H9 (cell line): ENCODE measurements at regions not wholly inside any gene's neighbourhood (a gene's known extent, or its start where the extent isn't known, plus 50 kb on each side); places are given as distances from the start of the nearest gene placed in this dataset.

Source experiments
- DNase-seq: peaks from one replicate; pipeline ENCODE4 v3.0.0-alpha.2; 2017
- H2AFZ ChIP-seq: one replicate; pipeline ENCODE4 v1.6.1; 2013; ENCODE audit warnings: mild to moderate bottlenecking, low read length, control low read depth, moderate library complexity
- H2AK5ac ChIP-seq: 2 replicates; pipeline ENCODE4 v1.6.1; 2013; ENCODE audit warnings: low read length, control low read depth, mixed read lengths; ENCODE audit not compliant: insufficient read length
- H2BK120ac ChIP-seq: one replicate; pipeline ENCODE4 v1.6.1; 2013; ENCODE audit warnings: low read depth, mild to moderate bottlenecking, low read length, control low read depth, inconsistent platforms; ENCODE audit not compliant: poor library complexity, severe bottlenecking
- H2BK12ac ChIP-seq: 2 replicates; pipeline ENCODE4 v1.6.1; 2013; ENCODE audit warnings: low read length, control low read depth, mixed read lengths, low read depth; ENCODE audit not compliant: insufficient read length
- H2BK15ac ChIP-seq: 2 replicates; pipeline ENCODE4 v1.6.1; 2013; ENCODE audit warnings: low read depth, low read length, control low read depth
- H2BK20ac ChIP-seq: one replicate; pipeline ENCODE4 v1.6.1; 2013; ENCODE audit warnings: low read depth, mild to moderate bottlenecking, low read length, control low read depth, inconsistent platforms; ENCODE audit not compliant: poor library complexity, severe bottlenecking
- H2BK5ac ChIP-seq: 2 replicates; pipeline ENCODE4 v1.6.1; 2013; ENCODE audit warnings: low read length, control low read depth, mixed read lengths; ENCODE audit not compliant: insufficient read length
- H3K14ac ChIP-seq: 2 replicates; pipeline ENCODE4 v1.6.1; 2013; ENCODE audit warnings: low read length, control low read depth; ENCODE audit not compliant: insufficient read depth
- H3K18ac ChIP-seq: 2 replicates; pipeline ENCODE4 v1.6.1; 2013; ENCODE audit warnings: low read depth, mild to moderate bottlenecking, mixed read lengths, low read length, control low read depth; ENCODE audit not compliant: insufficient read length
- H3K23ac ChIP-seq: 2 replicates; pipeline ENCODE4 v1.6.1; 2013; ENCODE audit warnings: low read length, control low read depth, mixed read lengths, low read depth; ENCODE audit not compliant: insufficient read length
- H3K23me2 ChIP-seq: 2 replicates; pipeline ENCODE4 v1.6.1; 2013; ENCODE audit warnings: low read depth, mild to moderate bottlenecking, mixed read lengths, low read length, control low read depth; ENCODE audit not compliant: insufficient read length, poor library complexity, severe bottlenecking
- H3K27ac ChIP-seq: 2 replicates; pipeline ENCODE4 v1.5.1; 2013; ENCODE audit warnings: low read length, control low read depth, mixed read lengths, low read depth; ENCODE audit not compliant: insufficient read length
- H3K27me3 ChIP-seq: 2 replicates; pipeline ENCODE4 v1.6.1; 2013; ENCODE audit warnings: low read length, control low read depth, inconsistent platforms; ENCODE audit not compliant: insufficient read depth
- H3K4ac ChIP-seq: 2 replicates; pipeline ENCODE4 v1.6.1; 2013; ENCODE audit warnings: low read depth, mild to moderate bottlenecking, control low read depth, inconsistent platforms, low read length, moderate library complexity
- H3K4me1 ChIP-seq: 2 replicates; pipeline ENCODE4 v1.6.1; 2013; ENCODE audit warnings: low read length, control low read depth, inconsistent platforms; ENCODE audit not compliant: insufficient read depth
- H3K4me2 ChIP-seq: 2 replicates; pipeline ENCODE4 v1.6.1; 2013; ENCODE audit warnings: low read length, control low read depth, mixed read lengths; ENCODE audit not compliant: insufficient read length, insufficient read depth
- H3K56ac ChIP-seq: 2 replicates; pipeline ENCODE4 v1.6.1; 2013; ENCODE audit warnings: low read depth, mild to moderate bottlenecking, mixed read lengths, low read length, control low read depth; ENCODE audit not compliant: insufficient read length
- H3K79me1 ChIP-seq: 2 replicates; pipeline ENCODE4 v1.6.1; 2013; ENCODE audit warnings: low read depth, mild to moderate bottlenecking, moderate library complexity, low read length, control low read depth, inconsistent platforms; ENCODE audit not compliant: insufficient read depth, poor library complexity, severe bottlenecking
- H3K79me2 ChIP-seq: 2 replicates; pipeline ENCODE4 v1.6.1; 2013; ENCODE audit warnings: low read length, control low read depth, inconsistent platforms; ENCODE audit not compliant: insufficient read depth
- H3K9ac ChIP-seq: 2 replicates; pipeline ENCODE4 v1.6.1; 2013; ENCODE audit warnings: low read length, control low read depth, mixed read lengths; ENCODE audit not compliant: insufficient read length; ENCODE audit errors: extremely low read depth
- H3K9me3 ChIP-seq: one replicate; pipeline ENCODE4 v1.6.1; 2013; ENCODE audit warnings: low read depth, low read length, inconsistent platforms; ENCODE audit not compliant: control insufficient read depth
- H3T11ph ChIP-seq: one replicate; pipeline ENCODE4 v1.6.1; 2013; ENCODE audit warnings: mild to moderate bottlenecking, low read length, control low read depth, inconsistent platforms
- H4K20me1 ChIP-seq: one replicate; pipeline ENCODE4 v1.6.1; 2013; ENCODE audit not compliant: control insufficient read depth, insufficient read length, insufficient read depth
- H4K5ac ChIP-seq: 2 replicates; pipeline ENCODE4 v1.6.1; 2013; ENCODE audit warnings: low read depth, mild to moderate bottlenecking, mixed read lengths, low read length, control low read depth; ENCODE audit not compliant: insufficient read length
- H4K8ac ChIP-seq: replicated peaks from 2 replicates; pipeline ENCODE4 v1.6.1; 2013; ENCODE audit warnings: low read length, control low read depth, mixed read lengths, low read depth; ENCODE audit not compliant: insufficient read length
- H4K91ac ChIP-seq: 2 replicates; pipeline ENCODE4 v1.6.1; 2013; ENCODE audit warnings: low read depth, mild to moderate bottlenecking, moderate library complexity, mixed read lengths, low read length, control low read depth; ENCODE audit not compliant: insufficient read length
- H3K27ac Mint-ChIP-seq, 3 experiments: 2 replicates in 2 of 3; 3 replicates in 1 of 3; pipeline ENCODE4 v1.8.0; 2020 to 2021; ENCODE audit warnings: mixed read lengths in 3 of 3, mild to moderate bottlenecking in 1 of 3, moderate library complexity in 1 of 3
- H3K27me3 Mint-ChIP-seq: 2 replicates; pipeline ENCODE4 v1.8.0; 2021; ENCODE audit warnings: low read depth, mild to moderate bottlenecking, moderate library complexity, mixed read lengths
- H3K36me3 Mint-ChIP-seq, 3 experiments: 2 replicates in 2 of 3; 3 replicates in 1 of 3; pipeline ENCODE4 v1.8.0; 2020 to 2021; ENCODE audit warnings: low read depth in 3 of 3, mixed read lengths in 3 of 3; ENCODE audit not compliant: insufficient read depth in 1 of 3
- H3K4me1 Mint-ChIP-seq, 2 experiments: 2 replicates each; pipeline ENCODE4 v1.8.0; 2020; ENCODE audit warnings: mixed read lengths in 2 of 2
- H3K4me3 Mint-ChIP-seq, 2 experiments: 2 replicates in 1 of 2; 3 replicates in 1 of 2; pipeline ENCODE4 v1.8.0; 2020 to 2021; ENCODE audit warnings: mild to moderate bottlenecking in 2 of 2, mixed read lengths in 2 of 2, moderate library complexity in 1 of 2
- H3K9me3 Mint-ChIP-seq, 2 experiments: 2 replicates in 1 of 2; 3 replicates in 1 of 2; pipeline ENCODE4 v1.8.0; 2020; ENCODE audit warnings: mild to moderate bottlenecking in 2 of 2, mixed read lengths in 2 of 2, moderate library complexity in 1 of 2
- CTCF ChIP-seq: fragments of 200-600 bp; sonication (generic); conservative IDR thresholded peaks from 3 replicates; pipeline ENCODE4 v1.8.0; 2021; ENCODE audit warnings: antibody characterized with exemption, mild to moderate bottlenecking
- WGBS: extraction: QIAGEN DNeasy Blood & Tissue Kit; methylation state at CpG from one replicate; pipeline ENCODE4 v1.1.7; 2013; ENCODE audit warnings: missing lambda C conversion rate, low lambda C conversion rate, mixed read lengths; ENCODE audit not compliant: insufficient read length; ENCODE audit errors: extremely low coverage; 5-methylcytosine and 5-hydroxymethylcytosine counted together

GRCh38 chr10:10780746-10781145 is 236.9 kb upstream of the CELF2 start:
- Histone ChIP-seq H3K23ac (no peak overlapping the region), H3K4me1 (no peaks in the 10 kb centered on the region; the same call in 1 of the 2 replicates)
- no CpG with 5 or more reads among the region's 3 CpGs for WGBS

More at GRCh38 chr10:10780746-10781145, 236.9 kb upstream of the CELF2 start:
- no peak overlapping the region for H3K4me2 ChIP-seq
- H4K91ac ChIP-seq: no peak overlapping the region
- H4K8ac ChIP-seq: no peak overlapping the region
- H3K9me3 Mint-ChIP-seq: peaks cover 12 to 21% of the 10 kb centered on the region in 2 experiments; a peak in 4 of 5 replicates
- H3K18ac ChIP-seq: no peak overlapping the region
- no peak overlapping the region for H2BK15ac ChIP-seq
- no peak overlapping the region for H3K14ac ChIP-seq
- no peak overlapping the region for H3T11ph ChIP-seq
- peaks cover 8% of the 10 kb centered on the region for H3K9me3 ChIP-seq
- H3K4me3 Mint-ChIP-seq: no peak overlapping the region
- no peak overlapping the region for H3K4ac ChIP-seq
- H2BK5ac ChIP-seq: no peak overlapping the region
- H3K56ac ChIP-seq: no peak overlapping the region
- H2BK120ac ChIP-seq: no peak overlapping the region
- no peaks in the 10 kb centered on the region for H4K20me1 ChIP-seq
- no peak for TF ChIP-seq CTCF
- no peak overlapping the region for H2AK5ac ChIP-seq
- no peaks in the 10 kb centered on the region for H3K79me1 ChIP-seq
- no peaks in the 10 kb centered on the region for H3K23me2 ChIP-seq
- H2AFZ ChIP-seq: no peak overlapping the region
- no peak overlapping the region for H2BK20ac ChIP-seq
- H3K4me1 Mint-ChIP-seq: peaks cover 3 to 4% of the 10 kb centered on the region in 2 experiments
- H3K27me3 ChIP-seq: no peaks in the 10 kb centered on the region
- H3K36me3 Mint-ChIP-seq: peaks cover 4 to 13% (median 12%) of the 10 kb centered on the region in 3 experiments; a peak in 5 of 7 replicates
- no peaks in the 10 kb centered on the region for H3K27me3 Mint-ChIP-seq
- H2BK12ac ChIP-seq: no peak overlapping the region
- no peak for DNase-seq
- no peak overlapping the region for H3K9ac ChIP-seq
- H3K79me2 ChIP-seq: no peaks in the 10 kb centered on the region
- no peak overlapping the region for H3K27ac Mint-ChIP-seq
- no peak overlapping the region for H4K5ac ChIP-seq
- H3K27ac ChIP-seq: no peak overlapping the region
